Eye (tissue), 1 donor: ENCODE measurements at regions not wholly inside any gene's neighbourhood (a gene's known extent, or its start where the extent isn't known, plus 50 kb on each side); places are given as distances from the start of the nearest gene placed in this dataset.
"Not testable (repeated sequence)": the region's sequence is repeated elsewhere in the genome, so short reads cannot be mapped to it uniquely, and the experiment has no call there.

Experiments
- DNase-seq: peaks from one replicate; pipeline ENCODE4 v3.0.0-alpha.2; 2015

GRCh38 chr13:44698066-44698465, 121.9 kb upstream of the TSC22D1 start:
- DNase-seq: peak; percentile 37

GRCh38 chr13:44697058-44697457, 120.9 kb upstream of the TSC22D1 start:
- DNase-seq: no peak

- DNase-seq: no peak
These were observed 119.4 kb upstream of the TSC22D1 start for GRCh38 chr13:44695520-44695919.

- DNase-seq: no peak
These were observed 118.7 kb upstream of the TSC22D1 start for GRCh38 chr13:44694842-44695241.

- no peak for DNase-seq
These were observed 118.2 kb upstream of the TSC22D1 start for GRCh38 chr13:44694291-44694690.

GRCh38 chr13:44693156-44693764, 117.1 kb upstream of the TSC22D1 start:
- DNase-seq: no peak

GRCh38 chr13:44692173-44692713, 116.1 kb upstream of the TSC22D1 start:
- no peak for DNase-seq

GRCh38 chr13:44690376-44690775, 114.2 kb upstream of the TSC22D1 start:
- no peak for DNase-seq

GRCh38 chr13:44688652-44689051, 112.5 kb upstream of the TSC22D1 start:
- no peak for DNase-seq

GRCh38 chr13:44686531-44686934, 110.4 kb upstream of the TSC22D1 start:
- no peak for DNase-seq

GRCh38 chr13:44685641-44686040, 109.5 kb upstream of the TSC22D1 start:
- DNase-seq: no peak

- DNase-seq: not testable (repeated sequence)
These were observed 106.3 kb upstream of the TSC22D1 start for GRCh38 chr13:44682416-44682815.

GRCh38 chr13:44680746-44681355, 104.7 kb upstream of the TSC22D1 start:
- no peak for DNase-seq

- no peak for DNase-seq
These were observed 103.5 kb upstream of the TSC22D1 start for GRCh38 chr13:44679597-44679996.

GRCh38 chr13:44678197-44678596, 102.1 kb upstream of the TSC22D1 start:
- DNase-seq: no peak

GRCh38 chr13:44676534-44676933, 100.4 kb upstream of the TSC22D1 start:
- DNase-seq: no peak

GRCh38 chr13:44669534-44669933, 93.4 kb upstream of the TSC22D1 start:
- DNase-seq: no peak

GRCh38 chr13:44668688-44669087, 92.6 kb upstream of the TSC22D1 start:
- DNase-seq: peak; percentile 43

GRCh38 chr13:44667943-44668342, 91.8 kb upstream of the TSC22D1 start:
- peak; percentile 89 for DNase-seq

- not testable (repeated sequence) for DNase-seq
These were observed 90.4 kb upstream of the TSC22D1 start for GRCh38 chr13:44666538-44666937.

GRCh38 chr13:44664308-44664707, 88.2 kb upstream of the TSC22D1 start:
- DNase-seq: no peak

GRCh38 chr13:44662515-44662914, 86.4 kb upstream of the TSC22D1 start:
- DNase-seq: no peak

- DNase-seq: no peak
These were observed 85.8 kb upstream of the TSC22D1 start for GRCh38 chr13:44661936-44662335.

- no peak for DNase-seq
These were observed 83.9 kb upstream of the TSC22D1 start for GRCh38 chr13:44660050-44660449.
